A549 (cell line): ENCODE measurements at regions not wholly inside any gene's neighbourhood (a gene's known extent, or its start where the extent isn't known, plus 50 kb on each side); places are given as distances from the start of the nearest gene placed in this dataset.

Experiments
- BHLHE40 ChIP-seq: IDR thresholded peaks from 2 replicates; pipeline ENCODE4 v1.6.1; 2012; ENCODE audit warnings: low read depth, low read length, inconsistent platforms
- CBX2 ChIP-seq: fragments of 200-600 bp; sonication (generic); IDR thresholded peaks from 2 replicates; pipeline ENCODE4 v1.6.1; 2016; ENCODE audit warnings: low read depth, mild to moderate bottlenecking, borderline replicate concordance
- CBX8 ChIP-seq: fragments of 200-600 bp; sonication (generic); IDR thresholded peaks from 2 replicates; pipeline ENCODE4 v1.6.1; 2016
- KDM1A ChIP-seq: fragments of 200-600 bp; sonication (generic); IDR thresholded peaks from 2 replicates; pipeline ENCODE4 v1.6.1; 2016; ENCODE audit warnings: low read depth, mild to moderate bottlenecking
- MAFK ChIP-seq: fragments of 450-650 bp; IDR thresholded peaks from 2 replicates; pipeline ENCODE4 v1.6.1; 2014; ENCODE audit not compliant: partially characterized antibody
- MYC ChIP-seq: IDR thresholded peaks from 2 replicates; pipeline ENCODE4 v1.6.1; 2012; ENCODE audit warnings: mild to moderate bottlenecking, inconsistent platforms, low read length, improper control_type of control experiment, borderline replicate concordance
- POLR2A ChIP-seq: IDR thresholded peaks from 2 replicates; pipeline ENCODE4 v1.6.1; 2012; ENCODE audit warnings: mild to moderate bottlenecking, low read length
- RAD21 ChIP-seq, 2 experiments: fragments of >200 bp in 1 of 2; sonication (Bioruptor Twin) in 1 of 2; formaldehyde crosslinking in 1 of 2; IDR thresholded peaks in 1 of 2; conservative IDR thresholded peaks in 1 of 2; 2 replicates in 1 of 2; 3 replicates in 1 of 2; pipeline ENCODE4 v1.6.1; 2012 to 2018; ENCODE audit warnings: inconsistent platforms in 1 of 2
- TF ChIP-seq, protein P1 (sequence below): fragments of >200 bp; sonication (Bioruptor Twin); formaldehyde crosslinking; IDR thresholded peaks from 3 replicates; pipeline ENCODE4 v1.5.1; 2016
- TF ChIP-seq, protein P2 (sequence below): fragments of 200-600 bp; sonication (generic); IDR thresholded peaks from 2 replicates; pipeline ENCODE4 v1.6.1; 2016; ENCODE audit warnings: antibody characterized with exemption, mild to moderate bottlenecking, moderate library complexity
- TF ChIP-seq, protein P3 (sequence below): fragments of 450-650 bp; IDR thresholded peaks from 2 replicates; pipeline ENCODE4 v1.6.1; 2014; ENCODE audit warnings: antibody characterized with exemption

DNA sequence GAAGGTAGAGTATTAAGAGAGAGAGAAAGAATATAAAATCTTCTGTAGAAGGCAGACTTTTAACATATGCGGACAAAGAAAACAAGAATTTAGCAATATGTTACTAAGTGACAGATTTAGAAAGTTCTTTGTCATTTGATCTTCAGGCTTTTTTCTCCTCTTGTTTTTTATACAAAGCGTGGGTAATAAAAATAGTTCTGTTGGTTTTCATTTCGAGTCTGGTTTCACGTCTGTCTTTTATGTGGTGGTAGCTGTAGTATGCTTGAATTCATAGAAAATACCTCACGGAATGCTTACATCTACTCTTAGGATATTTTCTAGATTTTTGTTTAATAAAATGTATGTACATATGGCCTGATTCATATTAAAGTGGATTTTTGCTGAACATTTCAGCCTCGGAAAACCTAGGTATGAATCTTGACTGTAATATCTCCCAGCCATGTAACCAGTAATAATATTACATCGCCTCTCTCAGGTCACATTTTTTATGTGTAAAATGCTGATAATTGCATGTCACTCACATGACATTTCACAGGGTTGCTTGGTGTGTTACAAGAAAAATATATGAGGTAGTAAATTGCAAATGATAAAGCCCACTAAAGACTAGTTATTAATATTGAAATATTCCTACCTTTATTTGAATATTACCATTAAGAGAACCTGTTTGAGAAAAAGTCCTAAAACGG lies 72.5 kb upstream of the TAF11L2 start:
- TF ChIP-seq POLR2A (no peak), BHLHE40 (no peak), KDM1A (no peak), CBX2 (no peak), MYC (no peak), MAFK (no peak), RAD21 (conservative IDR thresholded peaks at IDR 0.05 in 1 of 2, IDR thresholded peaks at IDR 0.05 in 1 of 2) (no peak), CBX8 (no peak)
- TF ChIP-seq, protein P1, sequence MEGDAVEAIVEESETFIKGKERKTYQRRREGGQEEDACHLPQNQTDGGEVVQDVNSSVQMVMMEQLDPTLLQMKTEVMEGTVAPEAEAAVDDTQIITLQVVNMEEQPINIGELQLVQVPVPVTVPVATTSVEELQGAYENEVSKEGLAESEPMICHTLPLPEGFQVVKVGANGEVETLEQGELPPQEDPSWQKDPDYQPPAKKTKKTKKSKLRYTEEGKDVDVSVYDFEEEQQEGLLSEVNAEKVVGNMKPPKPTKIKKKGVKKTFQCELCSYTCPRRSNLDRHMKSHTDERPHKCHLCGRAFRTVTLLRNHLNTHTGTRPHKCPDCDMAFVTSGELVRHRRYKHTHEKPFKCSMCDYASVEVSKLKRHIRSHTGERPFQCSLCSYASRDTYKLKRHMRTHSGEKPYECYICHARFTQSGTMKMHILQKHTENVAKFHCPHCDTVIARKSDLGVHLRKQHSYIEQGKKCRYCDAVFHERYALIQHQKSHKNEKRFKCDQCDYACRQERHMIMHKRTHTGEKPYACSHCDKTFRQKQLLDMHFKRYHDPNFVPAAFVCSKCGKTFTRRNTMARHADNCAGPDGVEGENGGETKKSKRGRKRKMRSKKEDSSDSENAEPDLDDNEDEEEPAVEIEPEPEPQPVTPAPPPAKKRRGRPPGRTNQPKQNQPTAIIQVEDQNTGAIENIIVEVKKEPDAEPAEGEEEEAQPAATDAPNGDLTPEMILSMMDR, result no peak
- TF ChIP-seq, protein P2, sequence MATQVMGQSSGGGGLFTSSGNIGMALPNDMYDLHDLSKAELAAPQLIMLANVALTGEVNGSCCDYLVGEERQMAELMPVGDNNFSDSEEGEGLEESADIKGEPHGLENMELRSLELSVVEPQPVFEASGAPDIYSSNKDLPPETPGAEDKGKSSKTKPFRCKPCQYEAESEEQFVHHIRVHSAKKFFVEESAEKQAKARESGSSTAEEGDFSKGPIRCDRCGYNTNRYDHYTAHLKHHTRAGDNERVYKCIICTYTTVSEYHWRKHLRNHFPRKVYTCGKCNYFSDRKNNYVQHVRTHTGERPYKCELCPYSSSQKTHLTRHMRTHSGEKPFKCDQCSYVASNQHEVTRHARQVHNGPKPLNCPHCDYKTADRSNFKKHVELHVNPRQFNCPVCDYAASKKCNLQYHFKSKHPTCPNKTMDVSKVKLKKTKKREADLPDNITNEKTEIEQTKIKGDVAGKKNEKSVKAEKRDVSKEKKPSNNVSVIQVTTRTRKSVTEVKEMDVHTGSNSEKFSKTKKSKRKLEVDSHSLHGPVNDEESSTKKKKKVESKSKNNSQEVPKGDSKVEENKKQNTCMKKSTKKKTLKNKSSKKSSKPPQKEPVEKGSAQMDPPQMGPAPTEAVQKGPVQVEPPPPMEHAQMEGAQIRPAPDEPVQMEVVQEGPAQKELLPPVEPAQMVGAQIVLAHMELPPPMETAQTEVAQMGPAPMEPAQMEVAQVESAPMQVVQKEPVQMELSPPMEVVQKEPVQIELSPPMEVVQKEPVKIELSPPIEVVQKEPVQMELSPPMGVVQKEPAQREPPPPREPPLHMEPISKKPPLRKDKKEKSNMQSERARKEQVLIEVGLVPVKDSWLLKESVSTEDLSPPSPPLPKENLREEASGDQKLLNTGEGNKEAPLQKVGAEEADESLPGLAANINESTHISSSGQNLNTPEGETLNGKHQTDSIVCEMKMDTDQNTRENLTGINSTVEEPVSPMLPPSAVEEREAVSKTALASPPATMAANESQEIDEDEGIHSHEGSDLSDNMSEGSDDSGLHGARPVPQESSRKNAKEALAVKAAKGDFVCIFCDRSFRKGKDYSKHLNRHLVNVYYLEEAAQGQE, result no peak
- TF ChIP-seq, protein P3, sequence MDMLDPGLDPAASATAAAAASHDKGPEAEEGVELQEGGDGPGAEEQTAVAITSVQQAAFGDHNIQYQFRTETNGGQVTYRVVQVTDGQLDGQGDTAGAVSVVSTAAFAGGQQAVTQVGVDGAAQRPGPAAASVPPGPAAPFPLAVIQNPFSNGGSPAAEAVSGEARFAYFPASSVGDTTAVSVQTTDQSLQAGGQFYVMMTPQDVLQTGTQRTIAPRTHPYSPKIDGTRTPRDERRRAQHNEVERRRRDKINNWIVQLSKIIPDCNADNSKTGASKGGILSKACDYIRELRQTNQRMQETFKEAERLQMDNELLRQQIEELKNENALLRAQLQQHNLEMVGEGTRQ, result no peak
